IPS-18c (cell line): ENCODE measurements at regions not wholly inside any gene's neighbourhood (a gene's known extent, or its start where the extent isn't known, plus 50 kb on each side); places are given as distances from the start of the nearest gene placed in this dataset.
"Not testable (repeated sequence)": the region's sequence is repeated elsewhere in the genome, so short reads cannot be mapped to it uniquely, and the experiment has no call there.

ENCODE experiments used
- H3K4me3 ChIP-seq: 2 replicates; pipeline ENCODE4 v1.7.0; 2013; ENCODE audit warnings: low read depth, mild to moderate bottlenecking, low read length, moderate library complexity; ENCODE audit not compliant: insufficient read depth
- H3K9me3 ChIP-seq: one replicate; pipeline ENCODE4 v1.6.1; 2013; ENCODE audit warnings: mild to moderate bottlenecking, low read length, moderate library complexity; ENCODE audit not compliant: control insufficient read depth, insufficient read depth

- H3K9me3 ChIP-seq = no peaks in the 10 kb centered on the region
- no peak overlapping the region for H3K4me3 ChIP-seq
Observed at GRCh38 chr3:174581558-174581957, 277.6 kb upstream of the NAALADL2 start.

GRCh38 chr3:174583396-174583795 is 275.7 kb upstream of the NAALADL2 start:
- H3K9me3 ChIP-seq = no peaks in the 10 kb centered on the region
- no peak overlapping the region for H3K4me3 ChIP-seq

- not testable (repeated sequence) for H3K4me3 ChIP-seq, H3K9me3 ChIP-seq
Observed at GRCh38 chr3:174587137-174587536, 272.0 kb upstream of the NAALADL2 start.

- no peak overlapping the region for H3K4me3 ChIP-seq
- no peaks in the 10 kb centered on the region for H3K9me3 ChIP-seq
Observed at GRCh38 chr3:174596447-174596982, 262.6 kb upstream of the NAALADL2 start.

GRCh38 chr3:174598885-174599439 is 260.2 kb upstream of the NAALADL2 start:
- H3K9me3 ChIP-seq = no peaks in the 10 kb centered on the region
- H3K4me3 ChIP-seq = no peak overlapping the region

- H3K9me3 ChIP-seq = no peaks in the 10 kb centered on the region
- no peak overlapping the region for H3K4me3 ChIP-seq
Observed at GRCh38 chr3:174613173-174613572, 246.0 kb upstream of the NAALADL2 start.

- Histone ChIP-seq H3K4me3 (no peak overlapping the region), H3K9me3 (no peaks in the 10 kb centered on the region)
Observed at GRCh38 chr3:174614036-174614435, 245.1 kb upstream of the NAALADL2 start.

GRCh38 chr3:174618368-174619080 is 240.6 kb upstream of the NAALADL2 start:
- no peaks in the 10 kb centered on the region for H3K9me3 ChIP-seq
- no peak overlapping the region for H3K4me3 ChIP-seq

GRCh38 chr3:174619239-174619638 is 239.9 kb upstream of the NAALADL2 start:
- no peaks in the 10 kb centered on the region for H3K9me3 ChIP-seq
- H3K4me3 ChIP-seq = no peak overlapping the region

GRCh38 chr3:174620138-174620537 is 239.0 kb upstream of the NAALADL2 start:
- Histone ChIP-seq H3K4me3 (no peak overlapping the region), H3K9me3 (no peaks in the 10 kb centered on the region)

GRCh38 chr3:174620855-174621472 is 238.2 kb upstream of the NAALADL2 start:
- no peak overlapping the region for H3K4me3 ChIP-seq
- H3K9me3 ChIP-seq = no peaks in the 10 kb centered on the region

GRCh38 chr3:174633342-174633741 is 225.8 kb upstream of the NAALADL2 start:
- Histone ChIP-seq H3K9me3 (no peaks in the 10 kb centered on the region), H3K4me3 (no peak overlapping the region)

- Histone ChIP-seq H3K9me3 (no peaks in the 10 kb centered on the region), H3K4me3 (no peak overlapping the region)
Observed at GRCh38 chr3:174636451-174636850, 222.7 kb upstream of the NAALADL2 start.

GRCh38 chr3:174639406-174639805 is 219.7 kb upstream of the NAALADL2 start:
- H3K4me3 ChIP-seq = no peak overlapping the region

GRCh38 chr3:174639970-174640369 is 219.2 kb upstream of the NAALADL2 start:
- H3K9me3 ChIP-seq = no peaks in the 10 kb centered on the region
- no peak overlapping the region for H3K4me3 ChIP-seq

More at GRCh38 chr3:174639406-174639805, 219.7 kb upstream of the NAALADL2 start:
- H3K9me3 ChIP-seq = no peaks in the 10 kb centered on the region

GRCh38 chr3:174640932-174641331 is 218.2 kb upstream of the NAALADL2 start:
- no peak overlapping the region for H3K4me3 ChIP-seq
- no peaks in the 10 kb centered on the region for H3K9me3 ChIP-seq

- Histone ChIP-seq H3K4me3 (no peak overlapping the region), H3K9me3 (no peaks in the 10 kb centered on the region)
Observed at GRCh38 chr3:174644287-174644686, 214.8 kb upstream of the NAALADL2 start.

GRCh38 chr3:174651951-174652350 is 207.2 kb upstream of the NAALADL2 start:
- no peaks in the 10 kb centered on the region for H3K9me3 ChIP-seq
- no peak overlapping the region for H3K4me3 ChIP-seq
